T-helper 1 cell treated with Interleukin-12 subunit alpha and Interleukin-12 subunit beta and Interleukin-4 antibody, amounts not matched to agents 30 μg/mL and 1 μg/mL, for 36 hours (primary cell): ENCODE measurements at regions not wholly inside any gene's neighbourhood (a gene's known extent, or its start where the extent isn't known, plus 50 kb on each side); places are given as distances from the start of the nearest gene placed in this dataset.

ENCODE experiments used
- H3K27ac Mint-ChIP-seq: one replicate; pipeline ENCODE4 v1.8.0; 2021; ENCODE audit warnings: mild to moderate bottlenecking, mixed read lengths
- H3K27me3 Mint-ChIP-seq: one replicate; pipeline ENCODE4 v1.8.0; 2021; ENCODE audit warnings: low read depth, mixed read lengths
- H3K36me3 Mint-ChIP-seq: one replicate; pipeline ENCODE4 v1.8.0; 2021; ENCODE audit warnings: low read depth, mixed read lengths
- H3K4me1 Mint-ChIP-seq: one replicate; pipeline ENCODE4 v1.8.0; 2021; ENCODE audit warnings: low read depth, mixed read lengths
- H3K4me3 Mint-ChIP-seq: one replicate; pipeline ENCODE4 v1.8.0; 2021; ENCODE audit warnings: mild to moderate bottlenecking, moderate library complexity, mixed read lengths
- H3K9me3 Mint-ChIP-seq: one replicate; pipeline ENCODE4 v1.8.0; 2021; ENCODE audit warnings: mixed read lengths

- H3K27ac Mint-ChIP-seq, result no peak overlapping the region
- H3K27me3 Mint-ChIP-seq, result no peaks in the 10 kb centered on the region
- no peak overlapping the region for H3K4me3 Mint-ChIP-seq
- peaks cover 4% of the 10 kb centered on the region for H3K9me3 Mint-ChIP-seq
- H3K36me3 Mint-ChIP-seq, result no peaks in the 10 kb centered on the region
- H3K4me1 Mint-ChIP-seq, result no peaks in the 10 kb centered on the region
Observed at GRCh38 chr21:27648560-27648959, 681.7 kb upstream of the ADAMTS5 start.

GRCh38 chr21:27647921-27648320 lies 681.0 kb upstream of the ADAMTS5 start:
- Mint-ChIP-seq H3K4me3 (no peak overlapping the region), H3K36me3 (no peaks in the 10 kb centered on the region), H3K27ac (no peak overlapping the region), H3K9me3 (peaks cover 4% of the 10 kb centered on the region), H3K4me1 (no peaks in the 10 kb centered on the region), H3K27me3 (no peaks in the 10 kb centered on the region)

GRCh38 chr21:27647401-27647800 lies 680.5 kb upstream of the ADAMTS5 start:
- no peaks in the 10 kb centered on the region for H3K27me3 Mint-ChIP-seq

GRCh38 chr21:27646691-27647090 lies 679.8 kb upstream of the ADAMTS5 start:
- H3K27ac Mint-ChIP-seq, result no peak overlapping the region
- H3K9me3 Mint-ChIP-seq, result peaks cover 4% of the 10 kb centered on the region
- no peaks in the 10 kb centered on the region for H3K27me3 Mint-ChIP-seq
- H3K36me3 Mint-ChIP-seq, result no peaks in the 10 kb centered on the region
- no peak overlapping the region for H3K4me3 Mint-ChIP-seq
- H3K4me1 Mint-ChIP-seq, result no peaks in the 10 kb centered on the region

More at GRCh38 chr21:27647401-27647800, 680.5 kb upstream of the ADAMTS5 start:
- H3K27ac Mint-ChIP-seq, result no peak overlapping the region
- H3K36me3 Mint-ChIP-seq, result no peaks in the 10 kb centered on the region
- H3K4me1 Mint-ChIP-seq, result no peaks in the 10 kb centered on the region
- peaks cover 4% of the 10 kb centered on the region for H3K9me3 Mint-ChIP-seq
- no peak overlapping the region for H3K4me3 Mint-ChIP-seq

- H3K4me3 Mint-ChIP-seq, result no peak overlapping the region
- no peak overlapping the region for H3K27ac Mint-ChIP-seq
- H3K27me3 Mint-ChIP-seq, result no peaks in the 10 kb centered on the region
- H3K4me1 Mint-ChIP-seq, result no peaks in the 10 kb centered on the region
- H3K9me3 Mint-ChIP-seq, result peaks cover 4% of the 10 kb centered on the region
- no peaks in the 10 kb centered on the region for H3K36me3 Mint-ChIP-seq
Observed at GRCh38 chr21:27646056-27646455, 679.2 kb upstream of the ADAMTS5 start.

GRCh38 chr21:27645285-27645684 lies 678.4 kb upstream of the ADAMTS5 start:
- Mint-ChIP-seq H3K27me3 (no peaks in the 10 kb centered on the region), H3K9me3 (no peaks in the 10 kb centered on the region), H3K36me3 (no peaks in the 10 kb centered on the region), H3K4me3 (no peak overlapping the region), H3K4me1 (no peaks in the 10 kb centered on the region), H3K27ac (no peak overlapping the region)

- H3K27me3 Mint-ChIP-seq, result no peaks in the 10 kb centered on the region
- no peaks in the 10 kb centered on the region for H3K36me3 Mint-ChIP-seq
- no peak overlapping the region for H3K4me3 Mint-ChIP-seq
- no peaks in the 10 kb centered on the region for H3K4me1 Mint-ChIP-seq
- no peak overlapping the region for H3K27ac Mint-ChIP-seq
- no peaks in the 10 kb centered on the region for H3K9me3 Mint-ChIP-seq
Observed at GRCh38 chr21:27643326-27643725, 676.4 kb upstream of the ADAMTS5 start.

GRCh38 chr21:27639286-27639685 lies 672.4 kb upstream of the ADAMTS5 start:
- no peaks in the 10 kb centered on the region for H3K4me1 Mint-ChIP-seq
- no peaks in the 10 kb centered on the region for H3K9me3 Mint-ChIP-seq
- no peaks in the 10 kb centered on the region for H3K36me3 Mint-ChIP-seq
- no peak overlapping the region for H3K27ac Mint-ChIP-seq
- H3K27me3 Mint-ChIP-seq, result no peaks in the 10 kb centered on the region
- H3K4me3 Mint-ChIP-seq, result no peak overlapping the region

GRCh38 chr21:27636656-27637055 lies 669.8 kb upstream of the ADAMTS5 start:
- H3K4me1 Mint-ChIP-seq, result no peaks in the 10 kb centered on the region
- no peaks in the 10 kb centered on the region for H3K36me3 Mint-ChIP-seq
- H3K27me3 Mint-ChIP-seq, result no peaks in the 10 kb centered on the region
- H3K27ac Mint-ChIP-seq, result no peak overlapping the region
- H3K9me3 Mint-ChIP-seq, result no peaks in the 10 kb centered on the region
- no peak overlapping the region for H3K4me3 Mint-ChIP-seq

GRCh38 chr21:27633631-27634030 lies 666.7 kb upstream of the ADAMTS5 start:
- no peak overlapping the region for H3K27ac Mint-ChIP-seq
- H3K36me3 Mint-ChIP-seq, result no peaks in the 10 kb centered on the region
- no peaks in the 10 kb centered on the region for H3K27me3 Mint-ChIP-seq
- H3K4me3 Mint-ChIP-seq, result no peak overlapping the region
- H3K4me1 Mint-ChIP-seq, result no peaks in the 10 kb centered on the region
- H3K9me3 Mint-ChIP-seq, result no peaks in the 10 kb centered on the region

- Mint-ChIP-seq H3K36me3 (no peaks in the 10 kb centered on the region), H3K27me3 (no peaks in the 10 kb centered on the region), H3K9me3 (peaks cover 9% of the 10 kb centered on the region), H3K27ac (no peak overlapping the region), H3K4me1 (no peaks in the 10 kb centered on the region), H3K4me3 (no peak overlapping the region)
Observed at GRCh38 chr21:27631471-27631870, 664.6 kb upstream of the ADAMTS5 start.

GRCh38 chr21:27622631-27623030 lies 655.7 kb upstream of the ADAMTS5 start:
- H3K4me3 Mint-ChIP-seq, result no peak overlapping the region
- H3K9me3 Mint-ChIP-seq, result peaks cover 8% of the 10 kb centered on the region
- H3K27me3 Mint-ChIP-seq, result no peaks in the 10 kb centered on the region
- H3K36me3 Mint-ChIP-seq, result no peaks in the 10 kb centered on the region
- no peaks in the 10 kb centered on the region for H3K4me1 Mint-ChIP-seq
- no peak overlapping the region for H3K27ac Mint-ChIP-seq

- Mint-ChIP-seq H3K4me3 (no peak overlapping the region), H3K27me3 (no peaks in the 10 kb centered on the region), H3K27ac (no peak overlapping the region), H3K4me1 (no peaks in the 10 kb centered on the region), H3K9me3 (peaks cover 10% of the 10 kb centered on the region), H3K36me3 (no peaks in the 10 kb centered on the region)
Observed at GRCh38 chr21:27614231-27614630, 647.3 kb upstream of the ADAMTS5 start.

- Mint-ChIP-seq H3K27ac (no peak overlapping the region), H3K9me3 (peaks cover 16% of the 10 kb centered on the region), H3K4me3 (no peak overlapping the region), H3K4me1 (no peaks in the 10 kb centered on the region), H3K27me3 (no peaks in the 10 kb centered on the region), H3K36me3 (no peaks in the 10 kb centered on the region)
Observed at GRCh38 chr21:27606422-27606821, 639.5 kb upstream of the ADAMTS5 start.

GRCh38 chr21:27596196-27596595 lies 629.3 kb upstream of the ADAMTS5 start:
- Mint-ChIP-seq H3K9me3 (peaks cover 16% of the 10 kb centered on the region), H3K36me3 (no peaks in the 10 kb centered on the region), H3K27me3 (no peaks in the 10 kb centered on the region), H3K4me1 (no peaks in the 10 kb centered on the region), H3K27ac (no peak overlapping the region), H3K4me3 (no peak overlapping the region)

GRCh38 chr21:27595716-27596115 lies 628.8 kb upstream of the ADAMTS5 start:
- H3K4me3 Mint-ChIP-seq, result no peak overlapping the region
- no peaks in the 10 kb centered on the region for H3K27me3 Mint-ChIP-seq
- H3K4me1 Mint-ChIP-seq, result no peaks in the 10 kb centered on the region
- no peaks in the 10 kb centered on the region for H3K36me3 Mint-ChIP-seq
- H3K27ac Mint-ChIP-seq, result no peak overlapping the region
- H3K9me3 Mint-ChIP-seq, result peaks cover 16% of the 10 kb centered on the region
